Fibroblast of peridontal ligament (primary cell): ENCODE measurements at regions not wholly inside any gene's neighbourhood (a gene's known extent, or its start where the extent isn't known, plus 50 kb on each side); places are given as distances from the start of the nearest gene placed in this dataset.

Experiments used
- DNase-seq: peaks from one replicate; pipeline ENCODE4 v3.0.0-alpha.2; 2010; ENCODE audit errors: extremely low read depth

DNA sequence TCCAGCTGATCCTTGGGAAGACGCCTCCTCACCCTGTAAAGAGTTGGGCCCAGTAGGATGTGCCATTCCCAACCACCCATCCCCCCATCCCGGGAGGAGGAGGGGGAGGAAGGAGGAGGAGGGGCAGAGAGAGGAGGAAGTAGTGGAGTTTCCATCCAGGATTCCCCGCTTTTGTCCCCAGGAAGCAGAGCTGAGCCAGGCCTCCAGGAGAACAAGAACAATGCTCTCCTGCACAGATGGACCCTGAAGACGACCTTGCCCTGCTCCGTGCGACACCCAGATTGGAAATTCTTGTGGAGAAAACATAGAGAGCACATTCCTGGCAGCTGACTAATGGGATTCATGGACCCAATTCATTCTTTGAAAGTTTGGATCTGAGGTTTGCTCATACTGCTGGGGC is 132.3 kb upstream of the CRY1 start:
- DNase-seq = peak; percentile 61

DNA sequence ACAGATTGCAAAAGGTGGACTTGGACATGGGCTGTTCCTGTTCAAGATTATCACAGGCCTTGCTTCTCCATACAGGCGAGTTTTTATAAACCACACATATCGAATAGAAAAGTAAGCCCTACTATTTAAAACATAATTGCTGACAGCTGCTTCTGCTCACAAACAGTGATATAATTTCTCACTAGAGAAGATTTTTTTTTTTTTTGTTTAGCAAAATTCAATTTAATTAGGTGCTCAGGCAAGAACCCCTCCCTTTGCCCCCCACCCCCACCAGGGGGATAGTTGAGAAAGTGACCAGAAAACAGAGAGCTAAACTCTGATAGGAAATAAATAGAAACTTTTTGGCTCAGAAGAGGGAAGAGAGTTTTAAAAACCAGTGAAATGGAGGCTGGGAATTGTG is 132.8 kb upstream of the CRY1 start:
- DNase-seq = no peak

DNA sequence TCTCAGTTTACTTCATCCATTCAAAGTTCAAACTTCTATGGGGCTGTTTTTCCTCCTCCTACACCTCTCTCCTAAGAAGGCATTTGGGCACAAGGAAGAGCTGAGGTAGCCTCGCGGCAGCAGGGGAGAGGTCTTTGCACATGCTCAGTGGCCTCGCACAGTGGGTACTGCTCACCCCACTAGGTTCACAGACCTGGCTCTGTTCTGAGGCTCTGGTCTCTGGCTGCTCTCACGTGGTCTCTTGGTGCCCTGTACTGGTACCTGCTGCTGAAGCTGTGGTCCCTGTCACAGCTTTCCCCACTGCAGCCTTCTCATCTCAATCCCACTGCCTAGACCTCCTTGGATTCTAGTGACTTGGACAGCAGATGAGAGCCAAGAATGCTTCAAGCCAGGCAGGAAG is 134.7 kb upstream of the CRY1 start:
- no peak for DNase-seq

DNA sequence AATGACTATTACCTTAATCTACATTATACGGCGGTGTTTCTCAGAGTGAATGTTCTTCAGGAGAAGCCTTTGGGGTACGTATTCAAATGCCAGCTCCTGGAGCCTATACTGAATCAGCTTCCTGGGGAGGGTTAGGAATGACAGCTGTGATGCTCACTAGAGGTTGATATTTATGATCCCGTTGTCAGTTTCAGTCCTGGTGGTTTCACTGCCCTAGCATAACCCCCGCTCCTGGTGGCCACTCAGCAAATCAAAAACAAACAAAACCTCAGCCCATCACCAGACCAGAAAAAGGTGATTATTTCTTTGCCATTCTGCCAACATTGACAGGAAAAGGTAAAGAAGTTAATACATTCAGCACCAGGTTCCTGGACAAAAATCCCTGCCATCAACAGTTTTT is 136.5 kb upstream of the CRY1 start:
- DNase-seq = no peak

DNA sequence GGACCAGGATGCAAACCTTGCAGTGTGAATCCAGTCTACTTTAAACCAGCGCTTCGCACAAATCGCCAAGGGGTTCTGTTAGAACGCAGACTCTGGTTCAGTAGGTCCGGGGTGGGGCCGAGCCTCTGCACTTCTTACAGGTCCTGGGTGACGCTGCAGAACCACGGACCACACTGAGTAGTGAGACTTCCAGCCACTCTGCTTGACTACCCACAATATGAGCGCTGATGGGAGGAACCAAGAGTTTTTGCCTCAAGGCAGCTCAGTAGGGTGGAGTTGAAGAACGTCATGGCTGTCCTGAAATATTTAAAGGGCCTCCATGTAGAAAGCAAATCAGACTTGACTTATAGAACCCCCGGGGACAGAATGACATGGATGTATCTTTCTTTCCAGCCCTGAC is 138.0 kb upstream of the CRY1 start:
- DNase-seq = no peak

DNA sequence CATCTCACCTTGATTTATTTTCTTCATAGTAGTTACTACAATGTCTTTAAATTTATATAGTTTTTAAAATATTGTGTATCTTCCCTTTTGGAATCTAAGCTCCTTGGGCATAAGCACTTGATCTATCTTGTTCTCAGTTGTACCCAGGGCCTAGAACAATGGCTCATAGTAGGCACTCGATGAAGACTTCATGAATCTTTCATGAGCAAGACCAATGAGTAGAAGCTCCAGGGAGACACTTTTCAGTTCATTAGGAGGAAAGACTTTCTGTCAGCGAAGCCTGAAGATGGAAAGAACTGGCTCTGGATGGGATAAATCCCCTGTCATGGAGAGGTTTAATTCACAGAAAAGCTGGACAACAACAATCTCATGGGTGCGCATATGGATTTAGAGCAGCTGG is 140.2 kb upstream of the CRY1 start:
- no peak for DNase-seq

DNA sequence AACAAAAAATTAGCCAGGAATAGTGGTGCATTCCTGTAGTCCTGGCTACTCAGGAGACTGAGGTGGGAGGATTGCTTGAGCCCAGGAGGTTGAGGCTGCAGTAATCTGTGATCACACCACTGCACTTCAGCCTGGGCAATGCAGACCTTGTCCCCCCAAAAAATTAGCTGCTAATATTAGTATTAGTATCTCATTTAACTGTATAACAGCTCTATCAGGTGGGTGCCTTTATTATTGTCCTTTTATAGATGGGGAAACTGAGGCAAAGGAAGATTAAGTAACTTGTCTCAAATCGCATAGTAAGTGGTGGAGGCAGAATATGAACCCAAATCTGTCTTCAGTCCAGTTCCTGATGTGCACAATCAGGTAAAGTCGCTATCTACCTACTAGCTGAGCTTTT is 142.3 kb upstream of the CRY1 start:
- no peak for DNase-seq

DNA sequence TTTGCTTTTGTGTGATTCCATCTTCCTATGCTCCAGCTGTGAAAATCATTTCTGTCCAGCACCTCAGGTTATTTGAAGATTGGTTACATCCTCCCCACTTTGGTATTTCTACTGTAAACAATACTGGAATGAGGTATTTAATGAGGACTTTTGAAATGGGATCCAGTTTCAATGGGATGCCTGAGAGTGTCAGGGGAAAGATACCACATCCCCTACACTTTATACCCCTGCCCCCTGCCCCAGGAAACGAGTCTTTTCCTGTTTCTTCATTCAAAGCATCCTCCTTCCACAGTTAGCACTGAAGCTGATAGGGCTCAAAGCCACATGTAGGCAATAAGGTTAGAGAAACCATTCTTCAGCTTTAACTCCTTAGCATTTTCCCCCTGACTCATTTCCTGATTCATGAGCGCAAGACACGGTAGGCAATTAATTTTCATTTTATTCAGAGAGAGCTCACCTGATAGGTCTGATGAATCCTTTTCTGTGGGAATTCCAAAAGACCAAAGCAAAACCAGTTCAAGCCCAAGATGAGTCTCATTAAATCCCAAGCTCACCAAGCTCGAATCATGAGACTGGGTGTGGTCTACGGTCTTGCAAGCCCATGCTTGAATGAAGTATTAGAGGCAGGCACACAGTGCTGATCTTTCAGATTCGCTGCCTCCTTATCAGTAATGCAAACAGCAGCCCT is 143.6 kb upstream of the CRY1 start:
- DNase-seq = no peak

DNA sequence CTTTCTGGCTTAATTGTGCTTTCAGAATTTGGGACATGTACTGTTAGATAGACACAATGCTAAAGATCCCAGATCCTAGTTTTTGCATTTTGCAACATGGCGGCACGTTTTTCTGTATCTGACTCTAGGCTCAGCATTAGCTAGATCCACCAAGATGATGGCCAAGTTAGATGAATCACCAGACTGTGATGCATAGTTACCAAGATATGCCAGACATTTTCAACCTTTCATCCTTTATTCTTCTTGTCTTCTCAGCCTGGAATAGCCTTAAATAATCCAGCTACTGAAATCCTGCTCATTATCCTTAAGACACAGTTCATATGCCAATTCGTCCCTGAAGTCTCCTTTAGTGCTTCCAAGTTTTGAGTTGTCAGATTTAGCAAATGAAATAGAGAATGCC is 144.9 kb upstream of the CRY1 start:
- peak; percentile 16 for DNase-seq

DNA sequence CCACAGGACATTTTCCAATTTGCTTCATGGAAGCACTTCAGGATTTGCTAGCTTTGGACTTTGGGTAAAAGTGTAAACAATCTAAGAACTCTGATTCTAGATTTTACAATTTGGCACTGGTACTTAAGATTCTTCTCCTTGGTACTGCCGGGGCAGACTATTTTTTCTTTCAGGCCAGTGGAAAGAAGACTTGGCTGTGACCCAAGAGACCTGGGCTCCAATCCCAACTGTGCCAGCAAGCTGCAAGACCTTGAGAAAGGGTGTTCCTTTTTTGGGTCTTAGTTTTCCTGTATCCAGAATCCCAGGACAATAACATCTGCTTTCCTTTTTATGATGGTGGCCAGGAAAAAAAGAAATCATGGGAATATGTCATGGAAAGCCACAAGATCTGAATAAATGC is 148.1 kb upstream of the CRY1 start:
- DNase-seq = no peak

DNA sequence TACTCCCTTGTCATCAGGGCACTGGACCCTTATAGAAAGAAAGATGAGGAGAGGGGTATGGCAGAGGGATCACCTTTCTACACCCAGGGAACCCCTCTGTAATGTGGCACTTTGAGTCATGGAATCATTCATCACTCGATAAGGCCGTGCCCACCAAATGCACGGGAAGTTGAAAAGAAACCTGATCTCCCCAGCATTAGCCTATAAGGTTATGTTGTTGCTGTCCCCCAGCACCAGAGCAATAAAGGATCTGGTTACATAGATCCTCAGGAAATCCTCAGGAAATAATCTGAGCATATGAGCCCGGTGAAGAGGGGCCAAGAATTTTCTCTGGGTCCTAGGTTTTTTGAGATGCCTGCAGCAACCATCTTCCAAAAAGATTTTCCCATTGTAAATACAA is 148.8 kb upstream of the CRY1 start:
- no peak for DNase-seq

DNA sequence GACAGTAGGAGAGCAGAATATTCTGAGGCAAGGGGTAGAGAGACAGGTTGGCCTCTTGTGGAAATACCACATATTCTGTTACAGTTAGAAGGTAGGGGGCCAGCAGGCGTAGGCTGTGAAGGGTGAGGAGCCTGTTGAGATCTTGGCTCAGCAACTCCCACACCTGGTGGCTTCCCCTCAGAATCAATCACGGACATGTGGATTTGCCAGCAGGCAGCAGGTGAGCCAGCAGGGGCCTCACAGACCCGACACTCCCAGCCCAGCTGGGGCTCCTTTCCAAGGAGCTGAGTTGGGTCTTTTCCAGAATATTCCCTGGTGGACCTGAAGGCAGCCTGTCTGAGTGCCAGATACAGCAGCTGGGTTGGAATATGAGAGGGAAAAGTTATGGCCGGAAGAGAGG is 150.0 kb upstream of the CRY1 start:
- no peak for DNase-seq

DNA sequence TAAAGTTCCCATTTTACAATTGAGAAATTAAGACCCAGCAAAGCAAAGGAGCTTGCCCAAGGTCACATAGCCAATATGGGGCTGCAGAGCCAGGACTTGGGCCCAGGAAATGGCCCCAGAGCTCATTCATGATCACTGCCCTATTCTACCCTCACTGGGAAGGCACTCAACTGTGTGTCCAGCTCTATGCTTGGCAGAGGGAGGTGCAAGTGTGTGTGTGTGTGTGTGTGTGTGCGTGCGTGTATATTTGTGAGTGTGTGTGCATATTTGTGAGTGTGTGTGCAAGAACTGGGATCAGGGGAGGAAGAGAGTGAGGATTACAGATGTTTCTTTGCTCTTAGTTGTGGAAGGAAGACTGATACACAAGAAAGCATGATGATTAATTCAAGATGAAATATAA is 151.2 kb upstream of the CRY1 start:
- DNase-seq = no peak

DNA sequence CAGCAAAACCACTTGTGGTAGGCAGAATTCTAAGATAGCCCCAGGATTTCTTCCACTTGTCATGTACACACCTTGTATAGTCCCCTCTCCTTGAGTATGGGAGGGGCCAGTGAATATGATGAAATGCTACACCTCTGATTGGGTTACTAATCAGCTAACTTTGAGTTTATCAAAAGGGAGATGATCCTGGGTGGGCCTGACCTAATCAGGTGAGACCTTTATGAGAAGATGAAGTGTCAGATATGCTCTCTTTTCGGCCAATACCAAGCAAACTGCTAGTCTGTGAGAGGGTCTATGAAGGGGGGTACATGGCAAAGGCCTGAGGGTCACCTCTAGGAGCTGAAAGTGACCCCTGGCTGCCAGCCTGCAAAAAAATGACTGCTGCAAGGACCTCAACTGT is 154.3 kb upstream of the CRY1 start:
- DNase-seq = no peak

DNA sequence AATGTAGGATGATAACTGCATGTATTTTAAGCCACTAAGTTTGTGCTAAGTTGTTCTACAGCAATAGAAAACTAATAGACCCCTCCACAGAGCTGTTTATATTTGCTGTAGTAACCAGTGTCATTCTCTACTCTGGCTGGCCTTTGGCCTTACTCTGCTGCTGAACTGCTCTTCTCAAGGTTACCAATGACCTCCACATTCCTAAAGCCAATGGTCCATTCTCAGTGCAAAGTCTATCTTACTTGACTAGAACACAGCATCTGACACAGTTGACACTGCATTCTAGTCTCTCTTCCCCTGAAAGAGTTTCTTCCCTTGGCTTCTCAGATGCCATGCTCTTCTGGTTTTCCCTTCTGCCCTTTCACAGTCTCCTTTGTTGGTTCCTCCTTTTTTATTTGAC is 154.8 kb upstream of the CRY1 start:
- DNase-seq = no peak

DNA sequence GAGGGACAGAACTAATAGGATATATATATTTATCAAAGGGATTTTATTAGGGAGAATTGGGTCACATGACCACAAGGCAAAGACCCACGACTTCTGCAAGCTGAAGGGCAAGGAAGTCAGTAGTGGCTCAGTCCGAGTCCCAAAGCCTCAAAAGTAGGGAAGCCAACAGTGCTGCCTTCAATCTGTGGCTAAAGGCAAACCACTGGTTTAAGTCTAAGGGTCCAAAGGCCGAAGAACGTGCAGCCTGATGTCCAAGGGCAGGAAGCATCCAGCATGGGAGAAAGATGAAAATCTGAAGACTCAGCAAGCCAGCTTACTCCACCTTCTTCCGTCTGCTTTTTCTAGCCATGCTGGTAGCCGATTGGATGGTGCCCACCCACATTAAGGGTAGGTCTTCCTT is 157.9 kb upstream of the CRY1 start:
- DNase-seq = no peak

DNA sequence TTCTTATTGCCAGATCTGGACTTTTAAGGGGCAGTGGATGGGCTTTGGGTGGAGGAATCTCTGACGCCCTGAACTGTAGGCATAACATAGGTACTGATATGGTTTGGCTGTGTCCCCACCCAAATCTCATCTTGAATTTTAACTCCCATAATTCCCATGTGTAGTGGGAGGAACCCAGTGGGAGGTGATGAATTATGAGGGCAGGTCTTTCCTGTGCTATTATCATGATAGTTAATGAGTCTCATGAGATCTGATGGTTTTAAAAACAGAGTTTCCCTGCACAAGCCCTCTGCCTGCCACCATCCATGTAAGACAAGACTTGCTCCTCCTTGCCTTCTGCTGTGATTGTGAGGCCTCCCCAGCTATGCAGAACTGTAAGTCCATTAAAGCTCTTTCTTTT is 160.0 kb upstream of the CRY1 start:
- no peak for DNase-seq

DNA sequence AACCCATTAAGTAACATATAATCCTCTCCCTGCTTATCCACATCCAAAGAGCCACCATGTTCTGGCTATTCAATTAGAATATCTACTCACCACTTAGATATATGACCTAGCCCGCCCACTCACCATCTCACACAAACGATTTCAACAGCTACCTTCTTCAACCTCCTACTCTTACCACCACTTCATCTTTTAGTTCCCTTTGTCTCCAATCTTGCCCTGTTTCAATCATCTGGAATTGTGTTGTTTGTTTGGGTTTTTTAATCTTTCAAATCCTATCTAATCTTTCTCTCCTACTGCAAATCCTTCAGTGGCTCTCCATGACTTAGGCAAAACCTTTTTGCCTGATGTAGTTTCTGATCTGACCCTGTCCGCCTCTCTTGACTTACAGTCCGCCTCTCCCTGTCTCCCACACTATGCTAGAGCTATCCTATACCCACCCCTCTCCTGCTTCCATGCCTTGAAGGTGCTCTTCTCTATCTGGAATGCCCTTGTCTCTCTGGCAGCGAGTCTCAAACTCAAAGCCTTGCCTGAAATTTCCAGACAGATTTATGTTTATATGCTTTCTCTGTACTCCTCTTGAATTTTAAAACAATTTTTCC is 161.0 kb upstream of the CRY1 start:
- DNase-seq = no peak

DNA sequence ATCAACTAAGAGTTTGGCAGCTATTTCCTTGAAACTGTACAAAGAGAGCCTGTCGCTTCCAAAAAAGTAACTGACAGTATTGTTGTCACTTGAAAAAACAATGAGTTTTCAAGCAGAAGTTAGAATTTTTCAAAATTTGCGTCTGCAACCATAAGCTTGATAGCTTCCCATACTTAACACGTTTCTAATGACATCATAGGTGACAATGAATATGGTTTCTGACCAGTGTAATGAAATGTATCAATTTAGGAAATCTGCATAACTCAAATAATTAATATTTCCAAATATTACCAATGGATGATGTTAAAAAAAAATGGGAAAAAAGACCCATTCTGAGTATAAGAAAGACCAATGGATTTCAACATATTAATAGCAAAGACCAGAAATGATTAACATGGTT is 165.4 kb upstream of the CRY1 start:
- DNase-seq = no peak

DNA sequence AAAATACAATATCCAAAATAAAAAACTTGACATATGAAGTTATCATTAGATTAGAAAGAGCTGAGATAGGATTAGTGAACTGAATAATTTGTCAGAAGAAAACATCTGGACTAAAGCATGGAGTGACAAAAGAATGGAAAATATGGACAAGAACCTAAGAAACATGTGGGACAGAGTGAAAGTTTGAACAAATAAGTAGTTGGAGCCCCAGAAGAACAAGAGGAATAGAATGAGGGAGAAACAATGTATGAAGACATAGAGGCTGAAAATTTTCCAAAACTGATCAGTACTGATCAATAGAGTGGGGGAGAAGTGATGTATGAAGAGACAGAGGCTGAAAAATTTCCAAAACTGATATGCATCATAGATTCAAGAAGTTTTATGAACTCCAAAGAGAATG is 170.6 kb upstream of the CRY1 start:
- DNase-seq = no peak

DNA sequence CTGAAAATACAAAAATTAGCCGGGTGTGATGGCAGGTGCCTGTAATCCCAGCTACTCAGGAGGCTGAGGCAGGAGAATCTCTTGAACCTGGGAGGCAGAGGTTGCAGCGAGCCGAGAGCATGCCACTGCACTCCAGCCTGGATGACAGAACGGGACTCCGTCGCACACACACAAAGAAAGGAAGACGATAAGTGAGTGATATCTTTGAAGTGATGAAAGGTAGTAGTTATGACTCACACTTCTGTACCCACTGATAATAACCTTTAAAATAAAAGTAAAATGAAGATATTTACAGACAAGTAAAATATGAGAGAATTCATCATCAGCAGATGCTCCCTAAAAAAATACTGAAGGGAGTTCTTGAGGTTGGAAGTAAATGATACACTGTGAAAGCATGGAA is 171.3 kb upstream of the CRY1 start:
- no peak for DNase-seq

DNA sequence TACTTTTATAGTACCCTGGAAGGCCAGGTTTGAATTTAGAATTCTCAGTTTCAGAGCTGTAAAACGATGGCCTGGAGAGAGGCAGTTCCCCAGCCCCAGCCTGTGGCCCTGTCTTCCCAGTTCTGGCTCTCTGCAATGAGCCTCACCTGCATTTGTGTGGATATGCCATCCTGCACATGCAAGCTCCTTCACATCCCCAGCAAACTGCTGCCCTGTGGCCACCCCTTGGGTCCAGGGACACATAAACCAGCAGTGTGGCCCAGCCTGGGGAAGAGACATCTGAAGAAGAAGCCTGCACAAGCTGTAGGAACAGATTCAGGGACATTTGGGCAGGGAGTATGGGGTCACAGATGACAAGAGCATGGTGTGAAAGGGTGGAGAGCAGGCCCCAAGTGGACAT is 174.3 kb upstream of the CRY1 start:
- DNase-seq = no peak

DNA sequence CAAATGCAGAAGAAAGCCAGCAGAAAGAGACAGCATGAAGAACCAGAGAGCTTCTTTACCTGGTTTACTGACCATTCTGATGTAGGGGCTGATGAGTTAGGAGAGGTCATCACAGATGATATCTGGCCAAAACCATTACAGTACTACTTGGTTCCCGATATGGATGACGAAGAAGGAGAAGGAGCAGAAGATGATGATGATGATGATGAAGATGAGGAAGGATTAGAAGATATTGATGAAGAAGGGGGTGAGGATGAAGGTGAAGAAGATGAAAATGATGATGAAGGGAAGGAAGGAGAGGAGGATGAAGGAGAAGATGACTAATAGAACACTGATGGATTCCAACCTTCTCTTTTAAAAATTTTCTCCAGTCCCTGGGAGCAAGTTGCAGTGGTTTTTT is 178.2 kb upstream of the CRY1 start:
- DNase-seq = no peak

DNA sequence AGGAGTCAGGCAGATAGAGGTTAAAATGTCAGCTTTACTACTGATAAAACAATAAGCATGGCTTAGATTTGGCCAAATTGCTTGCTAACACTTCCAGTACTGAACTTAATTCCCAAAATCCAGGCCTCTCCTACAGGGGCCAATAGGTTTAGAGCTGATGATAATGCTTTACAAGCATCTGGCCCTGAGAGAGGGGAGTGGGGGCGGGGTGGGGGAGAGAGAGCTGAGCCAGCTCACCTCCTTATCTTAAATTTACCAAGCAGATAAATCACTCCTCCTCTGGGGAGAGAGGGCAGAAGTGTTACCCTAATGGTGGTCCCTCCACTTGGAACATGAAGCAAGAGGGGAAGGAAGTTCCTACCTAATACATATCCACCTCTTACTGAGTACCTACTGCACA is 182.2 kb upstream of the CRY1 start:
- DNase-seq = no peak
